ENCODE measurements at regions not wholly inside any gene's neighbourhood (a gene's known extent, or its start where the extent isn't known, plus 50 kb on each side); places are given as distances from the start of the nearest gene placed in this dataset.

- no peaks in the 10 kb centered on the region for H3K9me3 ChIP-seq
- DNase-seq (no peak), ATAC-seq (no peak)
- intact Hi-C loops (cut with DNase I, micrococcal nuclease): no loop called here
- no peaks in the 10 kb centered on the region for H3K36me3 ChIP-seq (ENCODE audit: low read depth)
- TF ChIP-seq CTCF (IDR thresholded peaks at IDR 0.05): no peak
- no peaks in the 10 kb centered on the region for H3K4me1 ChIP-seq (ENCODE audit: low read depth)
- no peak overlapping the region for H3K4me3 ChIP-seq
These were observed 307.1 kb downstream of the MATN1 start for GRCh38 chr1:30416221-30416820.

DNA sequence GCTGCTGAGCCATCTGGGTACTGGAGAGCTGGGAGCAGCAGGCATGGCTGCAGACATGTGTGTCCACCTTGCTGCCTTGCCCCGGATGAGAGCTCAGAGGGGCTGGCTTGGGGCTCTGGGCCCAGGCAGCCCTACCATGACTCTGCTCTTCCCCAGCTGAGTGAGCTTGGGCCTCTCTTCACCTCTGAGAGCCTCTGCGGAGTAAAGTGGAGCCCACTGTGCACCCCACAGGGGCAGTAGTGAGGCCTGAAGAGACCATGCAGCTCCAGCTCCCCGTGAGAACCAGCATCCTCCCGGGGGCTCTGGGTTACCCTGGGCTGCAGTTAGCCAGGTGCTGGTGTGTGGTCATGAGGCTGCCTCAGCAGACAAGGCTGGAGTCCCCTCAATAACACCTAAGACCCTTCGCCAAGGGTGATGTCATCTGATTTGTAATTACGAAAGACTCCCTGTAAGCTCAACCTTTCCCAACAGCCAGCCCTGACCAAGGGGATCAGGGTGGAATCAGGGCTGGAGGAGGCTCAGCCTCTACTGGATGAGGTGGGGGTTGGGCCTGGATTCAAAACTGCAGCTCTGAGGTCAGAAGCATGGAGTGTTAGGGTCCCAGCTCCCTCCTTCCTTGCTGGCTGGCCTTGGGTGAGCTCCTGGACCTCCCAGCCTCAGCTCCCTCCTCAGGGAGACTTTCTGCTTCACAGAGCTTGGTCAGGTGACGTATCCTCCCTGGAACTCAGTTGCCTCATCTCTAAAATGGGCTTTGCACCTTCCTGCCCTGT lies 308.0 kb downstream of the MATN1 start:
- no peak for DNase-seq
- no peak for TF ChIP-seq CTCF (IDR thresholded peaks at IDR 0.05)
- intact Hi-C loops (cut with DNase I, micrococcal nuclease): no loop called here
- no peak for ATAC-seq
- no peaks in the 10 kb centered on the region for H3K9me3 ChIP-seq
- no peak overlapping the region for H3K4me3 ChIP-seq
- no peaks in the 10 kb centered on the region for H3K4me1 ChIP-seq (ENCODE audit: low read depth)
- H3K36me3 ChIP-seq (ENCODE audit: low read depth): no peaks in the 10 kb centered on the region

DNA sequence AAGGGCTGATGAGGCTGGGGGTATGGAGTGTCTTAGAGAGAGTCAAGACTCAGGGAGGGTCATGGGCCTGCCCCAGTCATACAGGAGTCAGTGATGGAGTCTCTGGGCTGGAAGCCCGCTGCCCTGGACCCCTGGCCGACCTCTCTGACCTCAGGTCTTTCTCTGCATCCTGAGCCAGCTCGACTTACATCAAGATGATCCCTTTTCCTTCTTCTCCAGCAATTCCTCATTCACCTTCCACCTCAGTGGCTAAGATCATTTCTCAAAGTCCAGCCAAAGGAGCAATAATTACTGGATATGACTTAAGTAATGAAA lies 308.6 kb downstream of the MATN1 start:
- ATAC-seq: no peak
- no peak for TF ChIP-seq CTCF (IDR thresholded peaks at IDR 0.05)
- no peaks in the 10 kb centered on the region for H3K36me3 ChIP-seq (ENCODE audit: low read depth)
- H3K4me1 ChIP-seq (ENCODE audit: low read depth): no peaks in the 10 kb centered on the region
- H3K9me3 ChIP-seq: no peaks in the 10 kb centered on the region
- H3K4me3 ChIP-seq: no peak overlapping the region
- intact Hi-C loops (cut with DNase I, micrococcal nuclease): no loop called here
- DNase-seq: no peak

GRCh38 chr1:30414086-30414850 lies 309.1 kb downstream of the MATN1 start:
- TF ChIP-seq CTCF (IDR thresholded peaks at IDR 0.05): no peak
- H3K9me3 ChIP-seq: no peaks in the 10 kb centered on the region
- intact Hi-C loops (cut with DNase I, micrococcal nuclease): no loop called here
- DNase-seq (no peak), ATAC-seq (no peak)
- no peaks in the 10 kb centered on the region for H3K4me1 ChIP-seq (ENCODE audit: low read depth)
- no peaks in the 10 kb centered on the region for H3K36me3 ChIP-seq (ENCODE audit: low read depth)
- no peak overlapping the region for H3K4me3 ChIP-seq

GRCh38 chr1:30413606-30414005 lies 309.8 kb downstream of the MATN1 start:
- no peaks in the 10 kb centered on the region for H3K36me3 ChIP-seq (ENCODE audit: low read depth)
- no peak overlapping the region for H3K4me3 ChIP-seq
- TF ChIP-seq CTCF (IDR thresholded peaks at IDR 0.05): no peak
- DNase-seq (no peak), ATAC-seq (no peak)
- no peaks in the 10 kb centered on the region for H3K4me1 ChIP-seq (ENCODE audit: low read depth)
- intact Hi-C loops (cut with DNase I, micrococcal nuclease): no loop called here
- H3K9me3 ChIP-seq: no peaks in the 10 kb centered on the region

Measured in mucosa of descending colon (tissue), 3 donors.